T1000 (cell line): ENCODE measurements at regions not wholly inside any gene's neighbourhood (a gene's known extent, or its start where the extent isn't known, plus 50 kb on each side); places are given as distances from the start of the nearest gene placed in this dataset.
"Not testable (repeated sequence)": the region's sequence is repeated elsewhere in the genome, so short reads cannot be mapped to it uniquely, and the experiment has no call there.

Experiments
- DNase-seq: peaks from one replicate; lab custom pipeline; 2025; ENCODE audit warnings: mixed read lengths; lab: John Stamatoyannopoulos, UW

GRCh38 chr14:106393742-106394141 is 867.4 kb downstream of the TMEM121 start:
- no peak for DNase-seq

- DNase-seq = no peak
These were observed 869.2 kb downstream of the TMEM121 start for GRCh38 chr14:106395456-106396050.

GRCh38 chr14:106396999-106397398 is 870.6 kb downstream of the TMEM121 start:
- DNase-seq = no peak

- not testable (repeated sequence) for DNase-seq
These were observed 872.5 kb downstream of the TMEM121 start for GRCh38 chr14:106398931-106399331.

- not testable (repeated sequence) for DNase-seq
These were observed 874.9 kb downstream of the TMEM121 start for GRCh38 chr14:106401316-106401715.

GRCh38 chr14:106410229-106410628 is 883.8 kb downstream of the TMEM121 start:
- not testable (repeated sequence) for DNase-seq

- no peak for DNase-seq
These were observed 888.1 kb downstream of the TMEM121 start for GRCh38 chr14:106414464-106414863.

GRCh38 chr14:106417224-106418049 is 891.1 kb downstream of the TMEM121 start:
- no peak for DNase-seq

- DNase-seq = no peak
These were observed 893.1 kb downstream of the TMEM121 start for GRCh38 chr14:106419376-106419965.

GRCh38 chr14:106421431-106422033 is 895.1 kb downstream of the TMEM121 start:
- not testable (repeated sequence) for DNase-seq

GRCh38 chr14:106422066-106422465 is 895.7 kb downstream of the TMEM121 start:
- DNase-seq = no peak

- DNase-seq = not testable (repeated sequence)
These were observed 898.8 kb downstream of the TMEM121 start for GRCh38 chr14:106425150-106425549.

GRCh38 chr14:106436310-106436905 is 910.0 kb downstream of the TMEM121 start:
- no peak for DNase-seq

- DNase-seq = no peak
These were observed 916.5 kb downstream of the TMEM121 start for GRCh38 chr14:106442857-106443256.

- no peak for DNase-seq
These were observed 928.6 kb downstream of the TMEM121 start for GRCh38 chr14:106455026-106455425.

- DNase-seq = no peak
These were observed 933.8 kb downstream of the TMEM121 start for GRCh38 chr14:106459971-106460730.

GRCh38 chr14:106460916-106461315 is 934.5 kb downstream of the TMEM121 start:
- no peak for DNase-seq

- not testable (repeated sequence) for DNase-seq
These were observed 940.1 kb downstream of the TMEM121 start for GRCh38 chr14:106466483-106466882.

GRCh38 chr14:106468869-106469268 is 942.5 kb downstream of the TMEM121 start:
- DNase-seq = not testable (repeated sequence)

- not testable (repeated sequence) for DNase-seq
These were observed 943.6 kb downstream of the TMEM121 start for GRCh38 chr14:106470028-106470427.
